IMR-90 (cell line): ENCODE measurements at regions not wholly inside any gene's neighbourhood (a gene's known extent, or its start where the extent isn't known, plus 50 kb on each side); places are given as distances from the start of the nearest gene placed in this dataset.

ENCODE experiments used
- CEBPB ChIP-seq: IDR thresholded peaks from 2 replicates; pipeline ENCODE4 v1.6.1; 2012; ENCODE audit warnings: low read depth, low read length, improper control_type of control experiment
- CHD1 ChIP-seq: IDR thresholded peaks from 2 replicates; pipeline ENCODE4 v1.6.1; 2012; ENCODE audit warnings: low read depth, low read length, improper control_type of control experiment
- CTCF ChIP-seq: conservative IDR thresholded peaks from 2 replicates; pipeline ENCODE4 v1.5.1; 2012; ENCODE audit warnings: mild to moderate bottlenecking, low read depth, low read length, improper control_type of control experiment
- FOS ChIP-seq: fragments of 150-350 bp; IDR thresholded peaks from 2 replicates; pipeline ENCODE4 v1.6.1; 2016; ENCODE audit warnings: low read depth, low read length
- MAFK ChIP-seq: IDR thresholded peaks from 2 replicates; pipeline ENCODE4 v1.6.1; 2012; ENCODE audit warnings: low read depth, low read length, improper control_type of control experiment
- MAZ ChIP-seq: IDR thresholded peaks from 2 replicates; pipeline ENCODE4 v1.6.1; 2012; ENCODE audit warnings: low read depth, mild to moderate bottlenecking, low read length, improper control_type of control experiment, moderate library complexity, borderline replicate concordance
- MXI1 ChIP-seq: IDR thresholded peaks from 2 replicates; pipeline ENCODE4 v1.6.1; 2012; ENCODE audit warnings: low read depth, mild to moderate bottlenecking, low read length, moderate library complexity, borderline replicate concordance
- POLR2A ChIP-seq: IDR thresholded peaks from 2 replicates; pipeline ENCODE4 v1.6.1; 2012; ENCODE audit warnings: mild to moderate bottlenecking, low read depth, low read length
- RAD21 ChIP-seq: IDR thresholded peaks from 2 replicates; pipeline ENCODE4 v1.6.1; 2012; ENCODE audit warnings: low read length, improper control_type of control experiment
- RCOR1 ChIP-seq: IDR thresholded peaks from 2 replicates; pipeline ENCODE4 v1.6.1; 2012; ENCODE audit warnings: mild to moderate bottlenecking, low read length, improper control_type of control experiment; ENCODE audit not compliant: insufficient replicate concordance
- SMC3 ChIP-seq: fragments of 150-350 bp; IDR thresholded peaks from 2 replicates; pipeline ENCODE4 v1.6.1; 2016; ENCODE audit warnings: low read depth, mild to moderate bottlenecking, antibody characterized with exemption, low read length, moderate library complexity
- USF2 ChIP-seq: fragments of 150-350 bp; IDR thresholded peaks from 2 replicates; pipeline ENCODE4 v1.6.1; 2017; ENCODE audit warnings: mild to moderate bottlenecking, antibody characterized with exemption, low read length, low read depth
- TF ChIP-seq, protein P1 (sequence below): fragments of 150-350 bp; IDR thresholded peaks from 2 replicates; pipeline ENCODE4 v1.6.1; 2016; ENCODE audit warnings: low read depth, mild to moderate bottlenecking, low read length, moderate library complexity, borderline replicate concordance

- TF ChIP-seq CTCF (no peak), SMC3 (no peak), CEBPB (no peak), POLR2A (no peak), RCOR1 (no peak), CHD1 (no peak), USF2 (no peak), RAD21 (no peak), MXI1 (no peak), MAZ (no peak), MAFK (no peak), FOS (no peak)
- TF ChIP-seq, protein P1, sequence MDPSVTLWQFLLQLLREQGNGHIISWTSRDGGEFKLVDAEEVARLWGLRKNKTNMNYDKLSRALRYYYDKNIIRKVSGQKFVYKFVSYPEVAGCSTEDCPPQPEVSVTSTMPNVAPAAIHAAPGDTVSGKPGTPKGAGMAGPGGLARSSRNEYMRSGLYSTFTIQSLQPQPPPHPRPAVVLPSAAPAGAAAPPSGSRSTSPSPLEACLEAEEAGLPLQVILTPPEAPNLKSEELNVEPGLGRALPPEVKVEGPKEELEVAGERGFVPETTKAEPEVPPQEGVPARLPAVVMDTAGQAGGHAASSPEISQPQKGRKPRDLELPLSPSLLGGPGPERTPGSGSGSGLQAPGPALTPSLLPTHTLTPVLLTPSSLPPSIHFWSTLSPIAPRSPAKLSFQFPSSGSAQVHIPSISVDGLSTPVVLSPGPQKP = no peak
Measured at GRCh38 chr12:89870413-89871184, 162.0 kb upstream of the ATP2B1 start.
